DOHH2 (cell line): ENCODE measurements at regions not wholly inside any gene's neighbourhood (a gene's known extent, or its start where the extent isn't known, plus 50 kb on each side); places are given as distances from the start of the nearest gene placed in this dataset.

Experiments used
- EZH2phosphoT487 ChIP-seq: fragments of 200-600 bp; sonication (generic); IDR thresholded peaks from 2 replicates; pipeline ENCODE4 v1.6.1; 2017; ENCODE audit warnings: borderline replicate concordance, mild to moderate bottlenecking, antibody characterized with exemption, low read length, moderate library complexity, mixed read lengths
- TF ChIP-seq, protein P1 (sequence below): fragments of 200-600 bp; sonication (generic); IDR thresholded peaks from one replicate; pipeline ENCODE4 v1.5.1; 2014; ENCODE audit warnings: antibody characterized with exemption, mild to moderate bottlenecking, low read depth, low read length; ENCODE audit not compliant: poor library complexity, severe bottlenecking

DNA sequence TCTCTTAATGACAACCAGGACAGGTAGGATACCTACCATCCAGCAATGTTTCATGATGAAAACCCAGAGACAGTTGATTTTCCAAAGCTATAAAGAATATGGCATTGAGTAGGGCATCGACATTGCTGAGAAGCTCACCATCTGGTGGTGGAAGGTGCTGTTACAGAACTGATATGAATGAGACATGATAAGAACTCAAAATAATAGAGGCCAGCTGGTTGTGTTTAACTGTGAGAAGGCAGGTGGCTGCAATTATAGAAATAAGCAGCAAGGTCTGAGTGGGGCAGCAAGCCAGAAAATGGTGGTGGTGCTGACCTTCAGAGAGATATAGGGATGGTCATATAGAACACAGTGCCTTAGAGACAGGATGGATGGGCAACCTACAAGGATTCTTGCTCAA is 449.7 kb downstream of the BTG1 start:
- TF ChIP-seq, protein P1, sequence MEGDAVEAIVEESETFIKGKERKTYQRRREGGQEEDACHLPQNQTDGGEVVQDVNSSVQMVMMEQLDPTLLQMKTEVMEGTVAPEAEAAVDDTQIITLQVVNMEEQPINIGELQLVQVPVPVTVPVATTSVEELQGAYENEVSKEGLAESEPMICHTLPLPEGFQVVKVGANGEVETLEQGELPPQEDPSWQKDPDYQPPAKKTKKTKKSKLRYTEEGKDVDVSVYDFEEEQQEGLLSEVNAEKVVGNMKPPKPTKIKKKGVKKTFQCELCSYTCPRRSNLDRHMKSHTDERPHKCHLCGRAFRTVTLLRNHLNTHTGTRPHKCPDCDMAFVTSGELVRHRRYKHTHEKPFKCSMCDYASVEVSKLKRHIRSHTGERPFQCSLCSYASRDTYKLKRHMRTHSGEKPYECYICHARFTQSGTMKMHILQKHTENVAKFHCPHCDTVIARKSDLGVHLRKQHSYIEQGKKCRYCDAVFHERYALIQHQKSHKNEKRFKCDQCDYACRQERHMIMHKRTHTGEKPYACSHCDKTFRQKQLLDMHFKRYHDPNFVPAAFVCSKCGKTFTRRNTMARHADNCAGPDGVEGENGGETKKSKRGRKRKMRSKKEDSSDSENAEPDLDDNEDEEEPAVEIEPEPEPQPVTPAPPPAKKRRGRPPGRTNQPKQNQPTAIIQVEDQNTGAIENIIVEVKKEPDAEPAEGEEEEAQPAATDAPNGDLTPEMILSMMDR, result no peak
- TF ChIP-seq EZH2phosphoT487, result no peak
